ENCODE measurements at regions not wholly inside any gene's neighbourhood (a gene's known extent, or its start where the extent isn't known, plus 50 kb on each side); places are given as distances from the start of the nearest gene placed in this dataset.

- DNase-seq = no peak
Measured at GRCh38 chr14:49999826-50000379, 107.0 kb downstream of the ARF6 start.

GRCh38 chr14:50000380-50001150 lies 107.7 kb downstream of the ARF6 start:
- peak; percentile 90 for DNase-seq

GRCh38 chr14:50001151-50001998 lies 108.5 kb downstream of the ARF6 start:
- peak; percentile 92 for DNase-seq

GRCh38 chr14:50001999-50002925 lies 109.4 kb downstream of the ARF6 start:
- DNase-seq = peak; percentile 84

GRCh38 chr14:50002926-50003212 lies 110.0 kb downstream of the ARF6 start:
- no peak for DNase-seq

GRCh38 chr14:50003213-50004021 lies 110.5 kb downstream of the ARF6 start:
- peak; percentile 91 for DNase-seq

GRCh38 chr14:50006141-50006540 lies 110.2 kb downstream of the VCPKMT start:
- DNase-seq = no peak

GRCh38 chr14:50007123-50007903 lies 109.1 kb downstream of the VCPKMT start:
- no peak for DNase-seq

GRCh38 chr14:50008562-50008961 lies 107.8 kb downstream of the VCPKMT start:
- DNase-seq = no peak

GRCh38 chr14:50008974-50009373 lies 107.4 kb downstream of the VCPKMT start:
- DNase-seq = no peak

GRCh38 chr14:50010752-50011151 lies 105.6 kb downstream of the VCPKMT start:
- DNase-seq = no peak

GRCh38 chr14:50011242-50011641 lies 105.1 kb downstream of the VCPKMT start:
- no peak for DNase-seq

- no peak for DNase-seq
Measured at GRCh38 chr14:50012644-50013043, 103.7 kb downstream of the VCPKMT start.

GRCh38 chr14:50013198-50013918 lies 103.0 kb downstream of the VCPKMT start:
- DNase-seq = no peak

GRCh38 chr14:50013934-50014333 lies 102.4 kb downstream of the VCPKMT start:
- DNase-seq = no peak

- no peak for DNase-seq
Measured at GRCh38 chr14:50014809-50015430, 101.5 kb downstream of the VCPKMT start.

GRCh38 chr14:50015716-50016115 lies 100.7 kb downstream of the VCPKMT start:
- no peak for DNase-seq

- DNase-seq = no peak
Measured at GRCh38 chr14:50018201-50018932, 98.0 kb downstream of the VCPKMT start.

- no peak for DNase-seq
Measured at GRCh38 chr14:50018933-50019210, 97.5 kb downstream of the VCPKMT start.

- no peak for DNase-seq
Measured at GRCh38 chr14:50020184-50020583, 96.2 kb downstream of the VCPKMT start.
